Neural cell (in vitro differentiated cells): ENCODE measurements at regions not wholly inside any gene's neighbourhood (a gene's known extent, or its start where the extent isn't known, plus 50 kb on each side); places are given as distances from the start of the nearest gene placed in this dataset.

Experiments used
- CTCF ChIP-seq: fragments of 450-650 bp; IDR thresholded peaks from 2 replicates; pipeline ENCODE4 v1.5.1; 2014; ENCODE audit warnings: antibody characterized with exemption, mild to moderate bottlenecking, moderate library complexity; ENCODE audit not compliant: poor library complexity, severe bottlenecking
- EP300 ChIP-seq: fragments of 450-650 bp; conservative IDR thresholded peaks from 2 replicates; pipeline ENCODE4 v1.6.1; 2014; ENCODE audit warnings: antibody characterized with exemption, mild to moderate bottlenecking, moderate library complexity; ENCODE audit not compliant: poor library complexity, severe bottlenecking
- EZH2 ChIP-seq: fragments of 200-600, 300-800 bp; shearing (Covaris generic), sonication (generic); IDR thresholded peaks from 2 replicates; pipeline ENCODE4 v1.6.1; 2014; ENCODE audit warnings: antibody characterized with exemption, low read length, borderline replicate concordance, mild to moderate bottlenecking; ENCODE audit not compliant: insufficient read depth, poor library complexity, severe bottlenecking
- POLR2AphosphoS5 ChIP-seq: IDR thresholded peaks from 2 replicates; pipeline ENCODE4 v1.6.1; 2012
- REST ChIP-seq: IDR thresholded peaks from 2 replicates; pipeline ENCODE4 v1.6.1; 2012; ENCODE audit warnings: borderline replicate concordance

GRCh38 chr10:114751856-114752255, 69.7 kb upstream of the FHIP2A start:
- no peak for TF ChIP-seq CTCF
- no peak for TF ChIP-seq POLR2AphosphoS5
- TF ChIP-seq REST, result no peak
- no peak for TF ChIP-seq EZH2
- TF ChIP-seq EP300, result no peak
